ENCODE measurements at regions not wholly inside any gene's neighbourhood (a gene's known extent, or its start where the extent isn't known, plus 50 kb on each side); places are given as distances from the start of the nearest gene placed in this dataset.

DNA sequence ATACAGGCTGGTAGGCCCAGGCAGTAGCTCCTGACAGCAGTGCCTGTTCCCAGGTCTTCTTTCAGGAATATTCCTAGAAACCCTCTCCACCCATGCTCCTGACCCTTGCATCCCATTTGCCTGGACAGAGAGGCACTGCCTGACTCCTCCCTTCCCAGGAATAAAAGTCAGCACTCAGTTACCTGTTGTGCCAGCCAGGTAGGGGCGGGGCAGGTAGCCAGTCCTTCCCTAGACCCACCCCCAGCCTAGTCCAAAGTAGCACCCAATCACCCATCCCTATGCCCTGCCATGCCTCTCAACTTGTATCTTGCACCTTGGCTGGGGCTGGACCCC is 129.9 kb downstream of the MRPL14 start:
- Histone ChIP-seq H3K27me3 (ENCODE audit: control insufficient read depth, insufficient read depth, low read length) (peaks cover 5% of the 10 kb centered on the region), H3K36me3 (ENCODE audit: control insufficient read depth, low read depth, low read length) (no peaks in the 10 kb centered on the region), H3K4me3 (ENCODE audit: low read length) (no peak overlapping the region), H3K4me1 (ENCODE audit: control insufficient read depth, low read depth, low read length) (peaks cover 20% of the 10 kb centered on the region), H3K27ac (ENCODE audit: low read length) (no peak overlapping the region), H3K9ac (ENCODE audit: low read length) (no peak overlapping the region), H3K9me3 (ENCODE audit: control insufficient read depth, low read depth, low read length) (no peaks in the 10 kb centered on the region)

DNA sequence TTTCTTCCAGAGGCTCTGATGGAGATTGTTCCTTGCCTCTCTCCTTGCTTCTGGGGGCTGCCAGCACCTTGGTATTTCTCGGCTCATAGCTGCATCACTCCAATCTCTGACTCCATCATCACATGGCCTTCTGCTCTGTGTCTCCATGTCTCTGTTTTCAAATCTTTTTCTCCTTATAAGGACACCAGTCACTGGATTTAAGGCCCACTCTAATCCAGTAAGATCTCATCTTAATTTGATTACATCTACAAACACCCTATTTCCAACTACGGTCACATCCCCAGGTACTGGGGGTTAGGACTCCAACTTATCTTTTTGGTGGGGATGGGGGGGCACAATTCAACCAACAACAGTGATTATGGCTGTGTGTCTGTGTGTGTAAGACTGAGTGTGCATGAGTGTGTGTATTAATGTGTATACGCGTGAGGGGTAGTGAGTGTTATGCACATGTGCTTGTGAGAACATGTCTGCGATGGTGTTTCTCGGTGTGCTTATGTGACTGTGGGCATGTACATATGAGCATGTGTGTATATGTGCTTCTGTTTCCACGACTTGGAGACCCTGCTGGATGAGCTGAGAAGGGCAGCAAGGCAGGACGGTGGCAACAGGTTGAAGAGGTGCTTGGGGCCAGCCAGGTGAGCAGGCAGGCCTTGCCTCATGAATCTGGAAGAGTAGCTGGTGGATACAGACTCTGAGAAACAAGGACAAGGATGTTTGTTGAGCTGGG is 130.5 kb downstream of the MRPL14 start:
- no peak overlapping the region for H3K27ac ChIP-seq (ENCODE audit: low read length)
- no peaks in the 10 kb centered on the region for H3K36me3 ChIP-seq (ENCODE audit: control insufficient read depth, low read depth, low read length)
- peaks cover 18% of the 10 kb centered on the region for H3K4me1 ChIP-seq (ENCODE audit: control insufficient read depth, low read depth, low read length)
- no peak overlapping the region for H3K4me3 ChIP-seq (ENCODE audit: low read length)
- H3K9ac ChIP-seq (ENCODE audit: low read length): no peak overlapping the region
- peaks cover 3% of the 10 kb centered on the region for H3K27me3 ChIP-seq (ENCODE audit: control insufficient read depth, insufficient read depth, low read length)
- H3K9me3 ChIP-seq (ENCODE audit: control insufficient read depth, low read depth, low read length): no peaks in the 10 kb centered on the region

GRCh38 chr6:43995137-43995536 is 132.1 kb downstream of the MRPL14 start:
- H3K27ac ChIP-seq (ENCODE audit: low read length): no peak overlapping the region
- no peaks in the 10 kb centered on the region for H3K27me3 ChIP-seq (ENCODE audit: control insufficient read depth, insufficient read depth, low read length)
- H3K9me3 ChIP-seq (ENCODE audit: control insufficient read depth, low read depth, low read length): no peaks in the 10 kb centered on the region
- H3K4me3 ChIP-seq (ENCODE audit: low read length): no peak overlapping the region
- H3K9ac ChIP-seq (ENCODE audit: low read length): no peak overlapping the region
- H3K36me3 ChIP-seq (ENCODE audit: control insufficient read depth, low read depth, low read length): no peaks in the 10 kb centered on the region
- peaks cover 4% of the 10 kb centered on the region for H3K4me1 ChIP-seq (ENCODE audit: control insufficient read depth, low read depth, low read length)

GRCh38 chr6:43993881-43994523 is 133.2 kb downstream of the MRPL14 start:
- H3K4me1 ChIP-seq (ENCODE audit: control insufficient read depth, low read depth, low read length): no peaks in the 10 kb centered on the region
- no peak overlapping the region for H3K4me3 ChIP-seq (ENCODE audit: low read length)
- H3K9me3 ChIP-seq (ENCODE audit: control insufficient read depth, low read depth, low read length): no peaks in the 10 kb centered on the region
- H3K9ac ChIP-seq (ENCODE audit: low read length): no peak overlapping the region
- H3K27me3 ChIP-seq (ENCODE audit: control insufficient read depth, insufficient read depth, low read length): no peaks in the 10 kb centered on the region
- no peaks in the 10 kb centered on the region for H3K36me3 ChIP-seq (ENCODE audit: control insufficient read depth, low read depth, low read length)
- H3K27ac ChIP-seq (ENCODE audit: low read length): no peak overlapping the region

DNA sequence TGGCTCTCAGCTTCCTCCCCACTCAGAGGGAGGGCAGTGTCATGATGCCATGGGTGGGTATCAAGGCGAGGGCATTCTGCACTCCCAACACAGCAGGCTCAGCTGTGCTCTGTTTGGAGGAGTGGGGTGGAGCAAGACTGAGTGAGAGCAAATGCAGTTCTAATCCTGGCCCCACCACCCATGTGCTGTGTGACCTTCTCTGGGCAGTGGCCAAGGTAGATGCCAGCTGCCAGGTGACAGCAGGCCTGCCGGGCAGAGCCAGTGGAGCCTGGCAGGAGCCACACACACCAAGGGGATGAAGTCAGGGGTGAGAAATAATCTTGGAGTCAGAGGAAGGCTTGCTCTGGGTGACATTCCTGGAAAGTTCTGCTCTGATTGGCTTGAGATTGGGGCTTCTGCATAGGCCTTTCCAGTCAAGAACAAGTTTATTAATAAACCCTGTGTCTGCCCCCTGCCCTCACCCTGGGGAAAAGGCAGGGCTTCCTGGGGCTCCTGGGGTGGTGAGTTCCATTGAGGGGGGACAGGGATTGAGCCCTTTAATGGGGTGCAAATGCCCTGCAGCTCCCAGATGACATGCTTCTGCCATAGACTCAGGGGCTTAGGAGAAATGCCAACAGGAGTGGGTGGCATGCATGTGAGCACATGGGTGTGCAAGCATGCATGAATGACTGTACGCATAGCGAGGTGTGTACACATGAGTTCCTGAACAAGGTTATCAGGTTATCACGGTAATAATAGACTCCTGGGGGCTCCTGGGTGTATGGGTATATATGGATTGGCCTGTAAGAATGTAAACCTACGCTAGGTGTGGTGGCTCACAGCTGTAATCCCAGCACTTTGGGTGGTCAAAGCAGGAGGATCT is 134.2 kb downstream of the MRPL14 start:
- H3K9me3 ChIP-seq (ENCODE audit: control insufficient read depth, low read depth, low read length): no peaks in the 10 kb centered on the region
- no peaks in the 10 kb centered on the region for H3K36me3 ChIP-seq (ENCODE audit: control insufficient read depth, low read depth, low read length)
- no peaks in the 10 kb centered on the region for H3K4me1 ChIP-seq (ENCODE audit: control insufficient read depth, low read depth, low read length)
- H3K9ac ChIP-seq (ENCODE audit: low read length): no peak overlapping the region
- H3K27me3 ChIP-seq (ENCODE audit: control insufficient read depth, insufficient read depth, low read length): no peaks in the 10 kb centered on the region
- H3K27ac ChIP-seq (ENCODE audit: low read length): no peak overlapping the region
- no peak overlapping the region for H3K4me3 ChIP-seq (ENCODE audit: low read length)

DNA sequence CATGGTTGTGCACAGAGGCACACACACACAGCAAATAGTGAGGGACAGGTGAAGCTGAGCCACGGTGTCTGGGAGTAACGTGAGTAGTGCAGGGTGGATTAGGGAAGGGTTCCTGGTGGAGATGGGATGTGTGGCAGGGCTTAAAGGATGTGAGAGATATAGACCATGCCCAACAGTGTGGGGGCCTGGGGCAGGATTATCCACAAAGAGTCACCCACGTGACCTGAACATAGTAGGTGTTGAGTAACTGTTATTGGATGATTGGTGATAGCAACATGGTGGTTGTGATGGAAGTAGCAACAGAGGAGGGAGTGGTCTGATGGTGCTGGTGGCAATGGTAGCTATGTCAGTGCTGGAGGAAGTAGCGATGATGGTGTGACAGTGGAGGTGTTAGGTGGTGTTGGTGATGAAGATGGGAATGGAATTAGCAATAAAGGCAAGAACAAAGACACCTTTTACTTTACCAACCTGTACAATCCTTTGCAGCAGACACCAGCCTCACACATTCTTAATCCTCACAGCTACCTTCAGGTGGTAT is 135.1 kb downstream of the MRPL14 start:
- no peaks in the 10 kb centered on the region for H3K27me3 ChIP-seq (ENCODE audit: control insufficient read depth, insufficient read depth, low read length)
- no peaks in the 10 kb centered on the region for H3K4me1 ChIP-seq (ENCODE audit: control insufficient read depth, low read depth, low read length)
- no peak overlapping the region for H3K4me3 ChIP-seq (ENCODE audit: low read length)
- H3K27ac ChIP-seq (ENCODE audit: low read length): no peak overlapping the region
- no peak overlapping the region for H3K9ac ChIP-seq (ENCODE audit: low read length)
- H3K9me3 ChIP-seq (ENCODE audit: control insufficient read depth, low read depth, low read length): no peaks in the 10 kb centered on the region
- no peaks in the 10 kb centered on the region for H3K36me3 ChIP-seq (ENCODE audit: control insufficient read depth, low read depth, low read length)

DNA sequence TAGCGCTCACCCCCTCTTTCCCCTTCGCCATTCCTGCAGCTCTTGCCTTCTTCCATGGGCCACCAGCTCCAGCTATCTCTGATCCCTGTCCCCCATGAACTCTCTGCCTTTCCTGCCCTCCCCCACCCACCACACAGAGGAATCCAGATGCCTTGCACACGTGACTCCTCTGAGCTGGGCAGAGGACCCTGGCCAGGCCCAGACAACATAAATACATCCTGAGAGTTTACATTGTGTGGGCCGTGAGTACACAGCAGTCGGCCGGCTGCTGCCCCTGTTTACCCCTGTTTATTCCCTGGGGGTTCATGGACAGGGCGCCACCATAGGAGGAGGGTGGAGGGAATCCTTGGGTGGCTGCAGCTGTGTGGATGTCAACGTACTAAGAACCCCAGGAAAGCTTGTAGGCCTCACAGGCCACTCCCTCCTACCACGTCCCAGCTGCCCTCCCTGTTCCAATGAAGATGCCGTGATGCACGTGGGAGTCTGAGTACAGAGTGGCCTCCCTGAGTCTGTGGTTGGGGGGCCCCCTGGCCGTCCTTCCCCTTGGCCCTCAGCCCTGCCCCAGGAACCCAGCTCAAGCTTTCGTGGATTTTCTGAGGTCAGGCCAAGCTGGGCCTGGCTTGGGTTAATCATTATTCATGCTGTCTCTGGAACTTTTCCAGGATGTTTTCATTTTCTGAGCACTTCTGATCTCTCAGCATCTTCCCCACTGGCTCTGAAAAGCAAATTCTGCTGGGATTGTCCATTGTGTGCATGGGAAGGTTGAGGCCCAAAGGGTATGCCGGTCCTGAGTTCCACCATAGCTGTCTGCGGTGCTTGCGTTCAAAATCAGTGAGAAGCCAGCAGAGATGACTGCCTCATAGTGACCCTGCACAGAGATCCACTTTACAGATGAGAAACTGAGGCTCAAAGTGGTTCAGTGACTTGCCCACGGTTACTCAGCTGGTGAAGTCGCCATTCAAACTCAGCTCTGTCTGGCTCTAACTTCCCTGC is 136.3 kb downstream of the MRPL14 start:
- Histone ChIP-seq H3K4me3 (ENCODE audit: low read length) (no peak overlapping the region), H3K9me3 (ENCODE audit: control insufficient read depth, low read depth, low read length) (no peaks in the 10 kb centered on the region), H3K27me3 (ENCODE audit: control insufficient read depth, insufficient read depth, low read length) (no peaks in the 10 kb centered on the region), H3K4me1 (ENCODE audit: control insufficient read depth, low read depth, low read length) (no peaks in the 10 kb centered on the region), H3K36me3 (ENCODE audit: control insufficient read depth, low read depth, low read length) (no peaks in the 10 kb centered on the region), H3K27ac (ENCODE audit: low read length) (no peak overlapping the region), H3K9ac (ENCODE audit: low read length) (no peak overlapping the region)

DNA sequence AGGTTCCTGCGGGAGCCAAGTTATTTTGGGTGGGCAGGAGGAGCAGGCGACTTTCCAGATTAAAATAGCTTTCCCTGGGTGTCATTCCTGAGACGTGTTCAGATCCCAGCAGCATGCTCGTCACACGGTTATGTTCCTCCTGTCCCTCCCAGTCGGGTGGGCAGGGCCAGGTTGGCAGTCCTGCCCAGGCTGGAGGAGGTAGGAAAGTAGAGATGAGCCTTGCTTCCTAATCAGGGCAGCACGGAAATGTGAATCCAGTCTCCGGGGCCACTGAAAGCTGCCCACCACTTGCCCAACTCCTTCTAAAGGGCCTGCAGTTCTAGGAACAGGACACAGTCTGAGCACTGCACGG is 137.0 kb downstream of the MRPL14 start:
- no peak overlapping the region for H3K27ac ChIP-seq (ENCODE audit: low read length)
- H3K4me1 ChIP-seq (ENCODE audit: control insufficient read depth, low read depth, low read length): no peaks in the 10 kb centered on the region
- no peak overlapping the region for H3K4me3 ChIP-seq (ENCODE audit: low read length)
- H3K9me3 ChIP-seq (ENCODE audit: control insufficient read depth, low read depth, low read length): no peaks in the 10 kb centered on the region
- H3K27me3 ChIP-seq (ENCODE audit: control insufficient read depth, insufficient read depth, low read length): no peaks in the 10 kb centered on the region
- no peak overlapping the region for H3K9ac ChIP-seq (ENCODE audit: low read length)
- no peaks in the 10 kb centered on the region for H3K36me3 ChIP-seq (ENCODE audit: control insufficient read depth, low read depth, low read length)

DNA sequence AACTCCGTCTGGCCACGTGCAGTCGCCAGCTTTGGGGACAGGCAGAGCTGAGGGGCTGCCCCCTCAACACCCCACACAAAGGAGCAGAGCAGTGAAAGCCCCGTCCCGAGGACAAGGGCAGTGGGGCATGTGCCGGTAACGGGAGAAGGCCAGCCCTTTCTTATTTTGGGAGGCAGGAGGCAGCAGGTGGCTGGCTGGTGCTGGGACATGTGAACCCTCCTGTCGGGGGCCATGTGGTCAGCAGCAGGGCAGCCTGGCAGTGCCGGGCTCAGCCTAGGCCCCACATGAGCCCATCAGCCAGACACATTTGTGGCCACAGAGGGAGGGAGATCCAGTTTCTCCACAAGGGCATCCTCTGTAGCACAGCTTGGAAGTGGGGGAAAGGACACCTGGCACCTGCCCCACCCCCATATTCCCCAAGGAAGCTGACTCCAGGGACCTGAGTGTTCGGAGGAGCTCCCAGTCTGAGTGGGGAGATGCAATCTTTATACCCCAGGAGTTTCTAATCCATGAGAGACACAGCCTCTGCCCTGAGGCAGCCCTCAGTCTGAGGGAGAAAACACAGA is 137.6 kb downstream of the MRPL14 start:
- H3K36me3 ChIP-seq (ENCODE audit: control insufficient read depth, low read depth, low read length): no peaks in the 10 kb centered on the region
- H3K4me1 ChIP-seq (ENCODE audit: control insufficient read depth, low read depth, low read length): no peaks in the 10 kb centered on the region
- no peaks in the 10 kb centered on the region for H3K9me3 ChIP-seq (ENCODE audit: control insufficient read depth, low read depth, low read length)
- H3K9ac ChIP-seq (ENCODE audit: low read length): no peak overlapping the region
- no peak overlapping the region for H3K4me3 ChIP-seq (ENCODE audit: low read length)
- H3K27ac ChIP-seq (ENCODE audit: low read length): no peak overlapping the region
- H3K27me3 ChIP-seq (ENCODE audit: control insufficient read depth, insufficient read depth, low read length): no peaks in the 10 kb centered on the region

DNA sequence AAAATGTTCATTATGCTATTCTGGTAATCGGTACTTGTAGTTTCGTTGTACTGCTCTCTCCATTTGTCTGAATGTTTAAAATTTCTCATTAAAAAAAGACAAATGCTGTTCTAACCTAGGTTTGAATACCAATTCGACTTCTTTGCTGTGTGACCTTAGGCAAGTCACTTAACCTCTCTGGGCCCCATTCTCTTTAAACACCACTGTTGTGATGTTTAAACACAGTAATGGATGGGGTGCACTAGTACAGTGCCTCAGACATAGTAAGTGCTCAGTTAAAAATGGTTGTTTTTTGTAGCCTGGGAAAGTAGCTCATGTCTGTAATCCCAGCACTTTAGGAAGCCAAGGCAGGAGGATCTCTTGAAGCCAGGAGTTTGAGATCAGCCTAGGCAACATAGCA is 138.5 kb downstream of the MRPL14 start:
- H3K9ac ChIP-seq (ENCODE audit: low read length): no peak overlapping the region
- no peaks in the 10 kb centered on the region for H3K36me3 ChIP-seq (ENCODE audit: control insufficient read depth, low read depth, low read length)
- no peak overlapping the region for H3K27ac ChIP-seq (ENCODE audit: low read length)
- H3K4me1 ChIP-seq (ENCODE audit: control insufficient read depth, low read depth, low read length): no peaks in the 10 kb centered on the region
- H3K9me3 ChIP-seq (ENCODE audit: control insufficient read depth, low read depth, low read length): no peaks in the 10 kb centered on the region
- H3K27me3 ChIP-seq (ENCODE audit: control insufficient read depth, insufficient read depth, low read length): no peaks in the 10 kb centered on the region
- H3K4me3 ChIP-seq (ENCODE audit: low read length): no peak overlapping the region
